ENCODE measurements at regions not wholly inside any gene's neighbourhood (a gene's known extent, or its start where the extent isn't known, plus 50 kb on each side); places are given as distances from the start of the nearest gene placed in this dataset.

- no peaks in the 10 kb centered on the region for H3K36me3 Mint-ChIP-seq (ENCODE audit: insufficient read depth)
- ATAC-seq (no peak), DNase-seq (no peak)
- no peaks in the 10 kb centered on the region for H3K4me1 Mint-ChIP-seq (ENCODE audit: low read depth)
- H3K27me3 Mint-ChIP-seq (ENCODE audit: low read depth), result no peaks in the 10 kb centered on the region
- H3K4me3 Mint-ChIP-seq, result no peak overlapping the region
- no peaks in the 10 kb centered on the region for H3K9me3 Mint-ChIP-seq
These were observed 684.1 kb downstream of the SEMA5A start for GRCh38 chr5:8861764-8862163.

GRCh38 chr5:8864053-8864452, 681.8 kb downstream of the SEMA5A start:
- Mint-ChIP-seq H3K9me3 (peaks cover 3% of the 10 kb centered on the region), H3K27me3 (ENCODE audit: low read depth) (no peaks in the 10 kb centered on the region), H3K36me3 (ENCODE audit: insufficient read depth) (no peaks in the 10 kb centered on the region), H3K4me3 (no peak overlapping the region), H3K4me1 (ENCODE audit: low read depth) (no peaks in the 10 kb centered on the region)
- ATAC-seq, result no peak
- no peak for DNase-seq

GRCh38 chr5:8865266-8865665, 680.6 kb downstream of the SEMA5A start:
- peaks cover 3% of the 10 kb centered on the region for H3K9me3 Mint-ChIP-seq
- H3K36me3 Mint-ChIP-seq (ENCODE audit: insufficient read depth), result no peaks in the 10 kb centered on the region
- no peak overlapping the region for H3K4me3 Mint-ChIP-seq
- H3K4me1 Mint-ChIP-seq (ENCODE audit: low read depth), result no peaks in the 10 kb centered on the region
- ATAC-seq, result no peak
- no peak for DNase-seq
- H3K27me3 Mint-ChIP-seq (ENCODE audit: low read depth), result no peaks in the 10 kb centered on the region

- Mint-ChIP-seq H3K4me1 (ENCODE audit: low read depth) (no peaks in the 10 kb centered on the region), H3K27me3 (ENCODE audit: low read depth) (no peaks in the 10 kb centered on the region), H3K36me3 (ENCODE audit: insufficient read depth) (no peaks in the 10 kb centered on the region), H3K9me3 (peaks cover 3% of the 10 kb centered on the region), H3K4me3 (no peak overlapping the region)
- no peak for ATAC-seq
- DNase-seq, result no peak
These were observed 680.0 kb downstream of the SEMA5A start for GRCh38 chr5:8865686-8866374.

- H3K4me3 Mint-ChIP-seq, result no peak overlapping the region
- no peaks in the 10 kb centered on the region for H3K27me3 Mint-ChIP-seq (ENCODE audit: low read depth)
- H3K4me1 Mint-ChIP-seq (ENCODE audit: low read depth), result no peaks in the 10 kb centered on the region
- H3K36me3 Mint-ChIP-seq (ENCODE audit: insufficient read depth), result no peaks in the 10 kb centered on the region
- DNase-seq (no peak), ATAC-seq (no peak)
- H3K9me3 Mint-ChIP-seq, result peaks cover 6% of the 10 kb centered on the region
These were observed 677.6 kb downstream of the SEMA5A start for GRCh38 chr5:8868283-8868682.

- ATAC-seq (no peak), DNase-seq (no peak)
- Mint-ChIP-seq H3K36me3 (ENCODE audit: insufficient read depth) (no peaks in the 10 kb centered on the region), H3K27me3 (ENCODE audit: low read depth) (no peaks in the 10 kb centered on the region), H3K4me1 (ENCODE audit: low read depth) (no peaks in the 10 kb centered on the region), H3K4me3 (no peak overlapping the region), H3K9me3 (peaks cover 6% of the 10 kb centered on the region)
These were observed 675.9 kb downstream of the SEMA5A start for GRCh38 chr5:8869932-8870331.

- ATAC-seq, result no peak
- no peak overlapping the region for H3K4me3 Mint-ChIP-seq
- no peak for DNase-seq
- no peaks in the 10 kb centered on the region for H3K4me1 Mint-ChIP-seq (ENCODE audit: low read depth)
- peaks cover 6% of the 10 kb centered on the region for H3K9me3 Mint-ChIP-seq
- H3K27me3 Mint-ChIP-seq (ENCODE audit: low read depth), result no peaks in the 10 kb centered on the region
- H3K36me3 Mint-ChIP-seq (ENCODE audit: insufficient read depth), result no peaks in the 10 kb centered on the region
These were observed 675.4 kb downstream of the SEMA5A start for GRCh38 chr5:8870349-8870958.

GRCh38 chr5:8870959-8871355, 674.9 kb downstream of the SEMA5A start:
- ATAC-seq (no peak), DNase-seq (no peak)
- H3K4me1 Mint-ChIP-seq (ENCODE audit: low read depth), result no peaks in the 10 kb centered on the region
- no peaks in the 10 kb centered on the region for H3K36me3 Mint-ChIP-seq (ENCODE audit: insufficient read depth)
- no peaks in the 10 kb centered on the region for H3K27me3 Mint-ChIP-seq (ENCODE audit: low read depth)
- no peak overlapping the region for H3K4me3 Mint-ChIP-seq
- peaks cover 6% of the 10 kb centered on the region for H3K9me3 Mint-ChIP-seq

GRCh38 chr5:8871446-8871845, 674.4 kb downstream of the SEMA5A start:
- Mint-ChIP-seq H3K27me3 (ENCODE audit: low read depth) (no peaks in the 10 kb centered on the region), H3K36me3 (ENCODE audit: insufficient read depth) (no peaks in the 10 kb centered on the region), H3K4me1 (ENCODE audit: low read depth) (no peaks in the 10 kb centered on the region), H3K9me3 (peaks cover 9% of the 10 kb centered on the region), H3K4me3 (no peak overlapping the region)
- no peak for ATAC-seq
- DNase-seq, result no peak

GRCh38 chr5:8875722-8876121, 670.2 kb downstream of the SEMA5A start:
- ATAC-seq (no peak), DNase-seq (no peak)
- no peaks in the 10 kb centered on the region for H3K27me3 Mint-ChIP-seq (ENCODE audit: low read depth)
- H3K36me3 Mint-ChIP-seq (ENCODE audit: insufficient read depth), result no peaks in the 10 kb centered on the region
- H3K4me3 Mint-ChIP-seq, result no peak overlapping the region
- no peaks in the 10 kb centered on the region for H3K4me1 Mint-ChIP-seq (ENCODE audit: low read depth)
- peaks cover 8% of the 10 kb centered on the region for H3K9me3 Mint-ChIP-seq

GRCh38 chr5:8879248-8879647, 666.6 kb downstream of the SEMA5A start:
- no peak for DNase-seq
- peaks cover 8% of the 10 kb centered on the region for H3K9me3 Mint-ChIP-seq
- no peaks in the 10 kb centered on the region for H3K4me1 Mint-ChIP-seq (ENCODE audit: low read depth)
- ATAC-seq, result no peak
- H3K36me3 Mint-ChIP-seq (ENCODE audit: insufficient read depth), result no peaks in the 10 kb centered on the region
- H3K27me3 Mint-ChIP-seq (ENCODE audit: low read depth), result no peaks in the 10 kb centered on the region
- no peak overlapping the region for H3K4me3 Mint-ChIP-seq

- DNase-seq, result no peak
- ATAC-seq, result no peak
These were observed 661.8 kb downstream of the SEMA5A start for GRCh38 chr5:8884029-8884428.

GRCh38 chr5:8892926-8893325, 652.9 kb downstream of the SEMA5A start:
- H3K4me1 Mint-ChIP-seq (ENCODE audit: low read depth), result no peaks in the 10 kb centered on the region
- H3K9me3 Mint-ChIP-seq, result no peaks in the 10 kb centered on the region
- H3K4me3 Mint-ChIP-seq, result no peak overlapping the region
- ATAC-seq (no peak), DNase-seq (no peak)
- H3K36me3 Mint-ChIP-seq (ENCODE audit: insufficient read depth), result no peaks in the 10 kb centered on the region
- no peaks in the 10 kb centered on the region for H3K27me3 Mint-ChIP-seq (ENCODE audit: low read depth)

More at GRCh38 chr5:8884029-8884428, 661.8 kb downstream of the SEMA5A start:
- no peaks in the 10 kb centered on the region for H3K4me1 Mint-ChIP-seq (ENCODE audit: low read depth)
- no peak overlapping the region for H3K4me3 Mint-ChIP-seq
- no peaks in the 10 kb centered on the region for H3K36me3 Mint-ChIP-seq (ENCODE audit: insufficient read depth)
- peaks cover 4% of the 10 kb centered on the region for H3K9me3 Mint-ChIP-seq
- H3K27me3 Mint-ChIP-seq (ENCODE audit: low read depth), result no peaks in the 10 kb centered on the region

GRCh38 chr5:8894031-8894430, 651.8 kb downstream of the SEMA5A start:
- no peaks in the 10 kb centered on the region for H3K27me3 Mint-ChIP-seq (ENCODE audit: low read depth)
- no peak overlapping the region for H3K4me3 Mint-ChIP-seq
- H3K4me1 Mint-ChIP-seq (ENCODE audit: low read depth), result no peaks in the 10 kb centered on the region
- no peaks in the 10 kb centered on the region for H3K9me3 Mint-ChIP-seq
- H3K36me3 Mint-ChIP-seq (ENCODE audit: insufficient read depth), result no peaks in the 10 kb centered on the region
- ATAC-seq, result no peak
- no peak for DNase-seq

GRCh38 chr5:8895062-8895461, 650.8 kb downstream of the SEMA5A start:
- Mint-ChIP-seq H3K4me3 (no peak overlapping the region), H3K4me1 (ENCODE audit: low read depth) (no peaks in the 10 kb centered on the region), H3K9me3 (no peaks in the 10 kb centered on the region), H3K27me3 (ENCODE audit: low read depth) (no peaks in the 10 kb centered on the region), H3K36me3 (ENCODE audit: insufficient read depth) (no peaks in the 10 kb centered on the region)
- DNase-seq, result no peak
- no peak for ATAC-seq
